ENCODE measurements at regions not wholly inside any gene's neighbourhood (a gene's known extent, or its start where the extent isn't known, plus 50 kb on each side); places are given as distances from the start of the nearest gene placed in this dataset.

DNA sequence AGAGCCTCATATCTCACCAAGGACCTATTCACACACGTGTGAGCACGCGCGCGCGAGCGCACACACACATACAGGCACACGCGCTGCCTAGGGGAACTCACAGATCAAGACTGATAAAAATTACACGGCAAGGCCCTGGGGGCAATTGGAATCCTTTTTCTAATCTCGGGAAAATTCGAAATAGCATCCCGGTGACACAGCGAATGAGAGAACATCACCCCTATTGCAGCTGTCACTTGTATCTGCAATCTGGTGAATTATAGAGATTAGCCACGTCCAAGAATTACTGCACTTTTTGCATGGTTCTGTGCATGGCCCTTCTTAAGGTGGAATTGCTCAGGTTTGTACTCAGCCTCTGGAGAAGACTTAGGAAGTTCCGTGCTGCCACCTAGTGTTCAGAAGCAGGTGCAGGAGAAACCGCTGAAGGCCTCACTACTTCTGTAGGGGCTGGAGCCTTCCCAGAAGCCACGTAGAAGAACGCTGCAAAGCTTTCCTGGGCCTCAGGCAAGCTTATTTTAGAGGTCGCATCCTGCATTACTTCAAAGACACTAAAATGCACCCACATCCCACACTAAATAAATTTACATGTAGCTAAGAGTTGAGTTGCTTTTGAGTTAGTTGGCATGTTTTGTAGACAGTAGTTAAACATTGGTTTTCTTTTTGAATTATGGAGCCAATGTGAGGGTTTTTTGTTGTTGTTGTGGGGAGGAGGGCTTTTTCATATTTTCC lies 229.2 kb upstream of the CAMK1G start:
- Histone ChIP-seq H3K79me2 (ENCODE audit: insufficient read depth, low read depth, low read length) (no peaks in the 10 kb centered on the region), H2AFZ (ENCODE audit: low read length) (no peak overlapping the region), H3K4me3 (ENCODE audit: low read depth, low read length, poor library complexity, severe bottlenecking) (no peak overlapping the region), H3K27ac (ENCODE audit: low read depth, low read length, poor library complexity, severe bottlenecking) (no peak overlapping the region), H3K4me1 (ENCODE audit: insufficient read depth, low read length, poor library complexity, severe bottlenecking) (no peaks in the 10 kb centered on the region), H3K9me2 (ENCODE audit: insufficient read depth, low read length) (no peaks in the 10 kb centered on the region), H3K9me3 (ENCODE audit: low read length) (no peaks in the 10 kb centered on the region), H3K4me2 (ENCODE audit: low read length) (no peak overlapping the region), H4K20me1 (ENCODE audit: insufficient read depth, low read length) (no peaks in the 10 kb centered on the region), H3K36me3 (ENCODE audit: insufficient read depth, low read length) (no peaks in the 10 kb centered on the region)
- peak; percentile 63 for DNase-seq (ENCODE audit: low spot score)
- TF ChIP-seq EZH2phosphoT487 (IDR thresholded peaks at IDR 0.05; ENCODE audit: borderline replicate concordance, low read depth, low read length) = no peak
- TF ChIP-seq, protein P1, sequence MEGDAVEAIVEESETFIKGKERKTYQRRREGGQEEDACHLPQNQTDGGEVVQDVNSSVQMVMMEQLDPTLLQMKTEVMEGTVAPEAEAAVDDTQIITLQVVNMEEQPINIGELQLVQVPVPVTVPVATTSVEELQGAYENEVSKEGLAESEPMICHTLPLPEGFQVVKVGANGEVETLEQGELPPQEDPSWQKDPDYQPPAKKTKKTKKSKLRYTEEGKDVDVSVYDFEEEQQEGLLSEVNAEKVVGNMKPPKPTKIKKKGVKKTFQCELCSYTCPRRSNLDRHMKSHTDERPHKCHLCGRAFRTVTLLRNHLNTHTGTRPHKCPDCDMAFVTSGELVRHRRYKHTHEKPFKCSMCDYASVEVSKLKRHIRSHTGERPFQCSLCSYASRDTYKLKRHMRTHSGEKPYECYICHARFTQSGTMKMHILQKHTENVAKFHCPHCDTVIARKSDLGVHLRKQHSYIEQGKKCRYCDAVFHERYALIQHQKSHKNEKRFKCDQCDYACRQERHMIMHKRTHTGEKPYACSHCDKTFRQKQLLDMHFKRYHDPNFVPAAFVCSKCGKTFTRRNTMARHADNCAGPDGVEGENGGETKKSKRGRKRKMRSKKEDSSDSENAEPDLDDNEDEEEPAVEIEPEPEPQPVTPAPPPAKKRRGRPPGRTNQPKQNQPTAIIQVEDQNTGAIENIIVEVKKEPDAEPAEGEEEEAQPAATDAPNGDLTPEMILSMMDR (conservative IDR thresholded peaks at IDR 0.05; ENCODE audit: low read length) = peak; percentile 88
- BruUV-seq (replicated peaks) = no TSS peak
- intact Hi-C loops (cut with micrococcal nuclease; ENCODE audit: unreplicated experiment) = loop anchor here (5.0 kb wide), 1 partner anchor 152 kb away; no protein-coding TSS in a partner anchor
- CTCF ChIA-PET (ENCODE audit: unreplicated experiment) = no interaction called here
- POLR2A ChIA-PET = no interaction called here

- BruUV-seq (replicated peaks) = no TSS peak
- no peak overlapping the region for H2AFZ ChIP-seq (ENCODE audit: low read length)
Measured at GRCh38 chr1:209354840-209355165, 228.7 kb upstream of the CAMK1G start.

DNA sequence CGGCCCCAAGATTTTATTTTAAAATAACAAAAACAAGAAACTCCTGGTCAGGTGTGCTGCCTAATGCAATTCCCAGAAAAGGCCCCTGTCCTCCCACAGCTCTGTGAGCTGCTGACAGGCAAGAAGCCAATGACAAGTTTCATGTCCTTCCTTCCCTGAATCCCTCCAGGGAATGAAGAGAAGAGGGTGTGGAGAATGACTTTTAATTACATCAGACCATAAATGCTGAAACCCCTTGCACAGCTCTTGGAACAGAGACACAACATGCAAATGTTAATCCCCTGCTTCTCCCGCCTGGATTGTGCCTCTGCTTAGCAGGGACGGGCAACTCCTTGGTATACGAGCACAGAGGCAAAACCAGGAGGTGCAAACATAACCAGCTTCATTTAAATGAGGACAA lies 228.1 kb upstream of the CAMK1G start:
- Histone ChIP-seq H3K4me1 (ENCODE audit: insufficient read depth, low read length, poor library complexity, severe bottlenecking) (no peaks in the 10 kb centered on the region), H3K36me3 (ENCODE audit: insufficient read depth, low read length) (no peaks in the 10 kb centered on the region), H3K9me2 (ENCODE audit: insufficient read depth, low read length) (no peaks in the 10 kb centered on the region), H3K9me3 (ENCODE audit: low read length) (no peaks in the 10 kb centered on the region), H3K4me2 (ENCODE audit: low read length) (no peak overlapping the region), H3K27ac (ENCODE audit: low read depth, low read length, poor library complexity, severe bottlenecking) (no peak overlapping the region), H2AFZ (ENCODE audit: low read length) (no peak overlapping the region), H3K79me2 (ENCODE audit: insufficient read depth, low read depth, low read length) (no peaks in the 10 kb centered on the region), H3K4me3 (ENCODE audit: low read depth, low read length, poor library complexity, severe bottlenecking) (no peak overlapping the region), H4K20me1 (ENCODE audit: insufficient read depth, low read length) (no peaks in the 10 kb centered on the region)
- no TSS peak for BruUV-seq (replicated peaks)
- TF ChIP-seq EZH2phosphoT487 (IDR thresholded peaks at IDR 0.05; ENCODE audit: borderline replicate concordance, low read depth, low read length) = no peak
- TF ChIP-seq, protein P1 (conservative IDR thresholded peaks at IDR 0.05; ENCODE audit: low read length) = no peak
- DNase-seq (ENCODE audit: low spot score) = no peak
- intact Hi-C loops (cut with micrococcal nuclease; ENCODE audit: unreplicated experiment) = no loop called here
- ChIA-PET CTCF (ENCODE audit: unreplicated experiment) (no interaction called here), POLR2A (no interaction called here)

More at GRCh38 chr1:209354840-209355165, 228.7 kb upstream of the CAMK1G start:
- no peak overlapping the region for H3K27ac ChIP-seq (ENCODE audit: low read depth, low read length, poor library complexity, severe bottlenecking)
- H3K4me2 ChIP-seq (ENCODE audit: low read length) = no peak overlapping the region
- H3K79me2 ChIP-seq (ENCODE audit: insufficient read depth, low read depth, low read length) = no peaks in the 10 kb centered on the region
- no peaks in the 10 kb centered on the region for H4K20me1 ChIP-seq (ENCODE audit: insufficient read depth, low read length)
- TF ChIP-seq EZH2phosphoT487 (IDR thresholded peaks at IDR 0.05; ENCODE audit: borderline replicate concordance, low read depth, low read length) = no peak
- TF ChIP-seq, protein P1 (conservative IDR thresholded peaks at IDR 0.05; ENCODE audit: low read length) = no peak
- no peak overlapping the region for H3K4me3 ChIP-seq (ENCODE audit: low read depth, low read length, poor library complexity, severe bottlenecking)
- no peak for DNase-seq (ENCODE audit: low spot score)
- no peaks in the 10 kb centered on the region for H3K36me3 ChIP-seq (ENCODE audit: insufficient read depth, low read length)
- H3K9me3 ChIP-seq (ENCODE audit: low read length) = no peaks in the 10 kb centered on the region
- no peaks in the 10 kb centered on the region for H3K9me2 ChIP-seq (ENCODE audit: insufficient read depth, low read length)
- ChIA-PET CTCF (ENCODE audit: unreplicated experiment) (no interaction called here), POLR2A (no interaction called here)
- intact Hi-C loops (cut with micrococcal nuclease; ENCODE audit: unreplicated experiment) = loop anchor here (5.0 kb wide), 1 partner anchor 153 kb away; no protein-coding TSS in a partner anchor
- H3K4me1 ChIP-seq (ENCODE audit: insufficient read depth, low read length, poor library complexity, severe bottlenecking) = no peaks in the 10 kb centered on the region
